Glutamatergic neuron (in vitro differentiated cells): ENCODE measurements at regions not wholly inside any gene's neighbourhood (a gene's known extent, or its start where the extent isn't known, plus 50 kb on each side); places are given as distances from the start of the nearest gene placed in this dataset.

Experiments used
- DNase-seq: peaks from one replicate; pipeline ENCODE4 v3.0.0; 2022
- H3K27ac Mint-ChIP-seq: one replicate; pipeline ENCODE4 v1.8.0; 2020; ENCODE audit warnings: mild to moderate bottlenecking, mixed read lengths, inconsistent platforms; ENCODE audit not compliant: unreplicated experiment
- H3K27me3 Mint-ChIP-seq: one replicate; pipeline ENCODE4 v1.8.0; 2020; ENCODE audit warnings: mild to moderate bottlenecking, moderate library complexity, mixed read lengths, inconsistent platforms; ENCODE audit not compliant: unreplicated experiment
- H3K36me3 Mint-ChIP-seq: one replicate; pipeline ENCODE4 v1.8.0; 2020; ENCODE audit warnings: mild to moderate bottlenecking, mixed read lengths, inconsistent platforms; ENCODE audit not compliant: unreplicated experiment
- H3K4me1 Mint-ChIP-seq: one replicate; pipeline ENCODE4 v1.8.0; 2020; ENCODE audit warnings: mild to moderate bottlenecking, low read depth, mixed read lengths, inconsistent platforms; ENCODE audit not compliant: unreplicated experiment
- H3K4me3 Mint-ChIP-seq: one replicate; pipeline ENCODE4 v1.8.0; 2020; ENCODE audit warnings: mild to moderate bottlenecking, mixed read lengths, inconsistent platforms; ENCODE audit not compliant: unreplicated experiment
- H3K9me3 Mint-ChIP-seq: one replicate; pipeline ENCODE4 v1.8.0; 2020; ENCODE audit warnings: mild to moderate bottlenecking, moderate library complexity, mixed read lengths, inconsistent platforms; ENCODE audit not compliant: unreplicated experiment
- TF ChIP-seq, protein P1 (sequence below): fragments of 200-600 bp; sonication (generic); IDR thresholded peaks from one replicate; pipeline ENCODE4 v1.5.0; 2021; ENCODE audit not compliant: partially characterized antibody, unreplicated experiment

DNA sequence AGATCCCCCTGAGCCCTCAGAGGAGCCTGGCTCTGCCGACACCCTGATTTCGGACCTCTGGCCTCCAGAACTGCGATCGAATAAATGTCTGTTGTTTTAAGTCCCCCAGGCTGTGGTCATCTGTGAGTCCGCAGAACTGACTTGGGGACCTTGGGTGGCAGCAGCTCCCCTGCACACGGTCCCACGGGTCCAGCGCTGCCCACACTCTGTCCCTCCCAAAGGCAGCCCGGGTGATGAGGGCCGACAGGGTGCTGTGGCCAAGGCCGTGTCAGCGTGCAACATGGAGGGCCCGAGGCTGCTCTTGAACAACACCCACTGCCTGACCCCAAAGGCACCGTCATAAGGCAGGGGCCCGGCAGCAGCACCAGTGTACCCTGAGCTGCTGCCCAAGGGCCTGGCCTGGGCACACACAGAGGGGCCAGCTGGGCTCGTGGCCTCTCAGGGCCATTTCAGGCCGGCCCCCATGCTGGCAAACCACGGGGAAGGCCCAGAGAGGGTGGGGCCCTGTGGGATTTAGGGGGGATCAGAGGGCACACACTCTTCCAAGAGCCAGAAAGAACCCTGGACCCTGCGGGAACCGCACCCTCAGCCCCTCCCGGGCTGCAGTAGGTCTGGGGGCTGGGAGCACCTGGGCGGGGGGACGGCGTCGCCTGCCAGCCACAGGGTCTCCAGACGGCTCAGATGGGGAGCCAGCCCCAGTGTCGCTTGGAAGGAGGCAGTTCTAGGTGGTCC, 77.1 kb upstream of the PRR5 start:
- no peaks in the 10 kb centered on the region for H3K9me3 Mint-ChIP-seq
- H3K4me1 Mint-ChIP-seq = peaks cover 19% of the 10 kb centered on the region
- H3K27ac Mint-ChIP-seq = no peak overlapping the region
- peaks cover 7% of the 10 kb centered on the region for H3K27me3 Mint-ChIP-seq
- no peak for DNase-seq
- TF ChIP-seq, protein P1, sequence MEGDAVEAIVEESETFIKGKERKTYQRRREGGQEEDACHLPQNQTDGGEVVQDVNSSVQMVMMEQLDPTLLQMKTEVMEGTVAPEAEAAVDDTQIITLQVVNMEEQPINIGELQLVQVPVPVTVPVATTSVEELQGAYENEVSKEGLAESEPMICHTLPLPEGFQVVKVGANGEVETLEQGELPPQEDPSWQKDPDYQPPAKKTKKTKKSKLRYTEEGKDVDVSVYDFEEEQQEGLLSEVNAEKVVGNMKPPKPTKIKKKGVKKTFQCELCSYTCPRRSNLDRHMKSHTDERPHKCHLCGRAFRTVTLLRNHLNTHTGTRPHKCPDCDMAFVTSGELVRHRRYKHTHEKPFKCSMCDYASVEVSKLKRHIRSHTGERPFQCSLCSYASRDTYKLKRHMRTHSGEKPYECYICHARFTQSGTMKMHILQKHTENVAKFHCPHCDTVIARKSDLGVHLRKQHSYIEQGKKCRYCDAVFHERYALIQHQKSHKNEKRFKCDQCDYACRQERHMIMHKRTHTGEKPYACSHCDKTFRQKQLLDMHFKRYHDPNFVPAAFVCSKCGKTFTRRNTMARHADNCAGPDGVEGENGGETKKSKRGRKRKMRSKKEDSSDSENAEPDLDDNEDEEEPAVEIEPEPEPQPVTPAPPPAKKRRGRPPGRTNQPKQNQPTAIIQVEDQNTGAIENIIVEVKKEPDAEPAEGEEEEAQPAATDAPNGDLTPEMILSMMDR = no peak
- no peaks in the 10 kb centered on the region for H3K36me3 Mint-ChIP-seq
- no peak overlapping the region for H3K4me3 Mint-ChIP-seq

DNA sequence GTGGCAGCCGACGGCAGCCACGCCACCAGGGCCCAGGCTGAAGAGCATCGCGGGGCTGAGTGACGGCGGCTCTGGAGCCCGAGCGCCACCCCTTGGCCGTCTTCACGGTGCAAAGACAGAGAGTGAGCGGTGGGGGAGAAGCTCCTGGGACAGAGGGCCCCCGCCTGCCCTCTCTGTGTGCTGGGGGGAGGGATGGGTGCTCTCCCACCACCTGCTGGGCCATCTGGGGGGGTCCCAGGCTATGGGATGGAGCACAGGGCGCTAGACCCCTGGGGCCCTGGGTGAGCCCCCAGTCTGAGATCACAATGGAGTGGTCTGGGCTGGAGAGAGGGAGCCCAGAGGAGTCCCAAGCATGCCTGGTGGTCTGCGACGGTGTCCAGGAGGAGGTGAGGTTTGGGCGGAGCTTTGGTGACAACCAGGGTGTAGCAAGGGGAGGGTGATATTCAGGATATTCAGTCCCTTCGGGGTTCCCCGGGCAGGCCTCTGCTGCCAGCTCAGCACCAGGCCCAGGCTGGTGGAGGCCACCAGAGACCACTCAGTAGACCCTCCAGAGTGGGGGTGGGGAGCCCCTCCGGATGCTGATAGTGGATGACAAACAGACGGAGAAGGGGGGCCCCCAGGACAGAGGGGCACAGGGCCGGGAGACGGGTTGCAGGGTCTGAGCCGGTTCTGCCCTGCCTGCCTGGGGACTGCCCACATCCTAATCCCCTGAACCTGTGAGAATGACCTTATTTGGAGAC, 78.1 kb upstream of the PRR5 start:
- H3K4me3 Mint-ChIP-seq = no peak overlapping the region
- H3K4me1 Mint-ChIP-seq = peaks cover 19% of the 10 kb centered on the region
- H3K27ac Mint-ChIP-seq = no peak overlapping the region

GRCh38 chr22:44622679-44623078, 79.3 kb upstream of the PRR5 start:
- Mint-ChIP-seq H3K4me1 (peaks cover 19% of the 10 kb centered on the region), H3K4me3 (peak overlapping the region; percentile 3), H3K27me3 (peaks cover 5% of the 10 kb centered on the region), H3K36me3 (no peaks in the 10 kb centered on the region), H3K9me3 (no peaks in the 10 kb centered on the region), H3K27ac (no peak overlapping the region)
- TF ChIP-seq, protein P1 = no peak
- DNase-seq = no peak

More for the DNA sequence above, 78.1 kb upstream of the PRR5 start:
- TF ChIP-seq, protein P1 = peak; percentile 31
- no peaks in the 10 kb centered on the region for H3K36me3 Mint-ChIP-seq
- H3K9me3 Mint-ChIP-seq = no peaks in the 10 kb centered on the region
- DNase-seq = peak; percentile 74
- H3K27me3 Mint-ChIP-seq = peaks cover 5% of the 10 kb centered on the region

DNA sequence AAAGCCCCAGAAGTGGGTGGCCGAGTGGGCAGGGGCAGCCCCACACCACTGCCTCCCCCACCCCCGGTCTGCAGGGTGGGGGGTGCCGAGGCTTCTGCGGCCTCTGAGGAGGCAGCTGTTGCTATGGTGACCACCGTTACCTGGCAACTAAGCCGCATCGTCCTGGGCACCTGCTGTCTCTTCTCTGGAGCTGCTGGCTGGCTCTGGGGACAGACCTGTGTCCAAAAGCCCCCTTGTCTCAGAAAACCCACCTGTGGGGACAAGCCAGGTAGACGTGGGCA, 79.9 kb upstream of the PRR5 start:
- peak overlapping the region; percentile 3 for H3K4me3 Mint-ChIP-seq
- no peaks in the 10 kb centered on the region for H3K36me3 Mint-ChIP-seq
- peaks cover 5% of the 10 kb centered on the region for H3K27me3 Mint-ChIP-seq
- TF ChIP-seq, protein P1 = no peak
- H3K9me3 Mint-ChIP-seq = no peaks in the 10 kb centered on the region
- peak; percentile 61 for DNase-seq
- peaks cover 19% of the 10 kb centered on the region for H3K4me1 Mint-ChIP-seq
- H3K27ac Mint-ChIP-seq = peak overlapping the region; percentile 17
